ENCODE measurements at regions not wholly inside any gene's neighbourhood (a gene's known extent, or its start where the extent isn't known, plus 50 kb on each side); places are given as distances from the start of the nearest gene placed in this dataset.

DNA sequence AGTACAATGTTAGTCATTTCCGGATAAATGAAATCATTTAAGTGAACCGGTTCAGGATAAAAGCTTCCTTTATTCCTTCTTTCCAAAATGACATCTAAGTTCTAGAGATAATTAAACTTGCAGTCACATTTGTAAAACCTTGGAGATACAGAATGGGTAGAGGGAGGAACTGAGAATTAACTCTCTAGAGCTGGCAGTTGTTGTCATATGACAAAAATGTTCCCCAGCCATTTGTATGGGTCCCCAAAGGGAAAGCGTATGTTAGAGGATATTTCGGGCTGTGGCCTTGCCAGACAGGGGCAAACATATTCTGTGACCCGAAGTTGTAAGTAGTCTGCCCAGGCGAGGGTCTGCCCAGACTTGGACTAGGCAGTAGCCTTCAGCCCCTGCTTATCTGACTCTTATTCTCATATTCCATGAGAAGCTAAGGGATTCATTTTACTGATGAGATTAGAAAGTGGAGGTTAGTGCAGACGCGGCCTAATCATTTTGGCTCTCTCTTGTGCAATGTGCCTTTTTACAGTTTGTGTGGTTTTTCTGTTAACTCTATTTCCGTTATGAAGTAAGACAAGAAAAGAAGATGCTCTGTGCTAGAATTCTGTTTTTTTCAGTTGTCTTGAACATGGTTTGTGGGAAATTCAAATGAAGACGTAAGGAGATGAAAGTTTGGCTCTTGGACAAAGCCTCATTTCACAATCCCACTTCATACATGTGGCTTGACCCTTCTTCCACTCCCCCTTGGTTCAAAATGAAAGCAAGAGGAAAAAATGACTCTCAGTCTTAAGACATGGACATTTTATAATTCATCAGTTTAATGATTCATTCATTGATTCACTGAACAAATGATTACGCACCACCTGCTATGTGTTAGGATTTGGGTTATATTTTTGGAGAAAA is 2394.2 kb upstream of the AGA start:
- Histone ChIP-seq H3K36me3 (ENCODE audit: low read depth, missing control alignments) (no peaks in the 10 kb centered on the region), H3K27me3 (no peaks in the 10 kb centered on the region), H3K27ac (no peak overlapping the region), H3K4me3 (no peak overlapping the region), H3K4me1 (no peaks in the 10 kb centered on the region), H3K9me3 (no peaks in the 10 kb centered on the region)
- intact Hi-C loops (cut with DNase I; ENCODE audit: low total_unique reads): no loop called here
- 72 to 73% methylated on average over 11 of the region's 11 CpGs for WGBS, 2 donors
- DNase-seq: no peak
- TF ChIP-seq, protein P1, sequence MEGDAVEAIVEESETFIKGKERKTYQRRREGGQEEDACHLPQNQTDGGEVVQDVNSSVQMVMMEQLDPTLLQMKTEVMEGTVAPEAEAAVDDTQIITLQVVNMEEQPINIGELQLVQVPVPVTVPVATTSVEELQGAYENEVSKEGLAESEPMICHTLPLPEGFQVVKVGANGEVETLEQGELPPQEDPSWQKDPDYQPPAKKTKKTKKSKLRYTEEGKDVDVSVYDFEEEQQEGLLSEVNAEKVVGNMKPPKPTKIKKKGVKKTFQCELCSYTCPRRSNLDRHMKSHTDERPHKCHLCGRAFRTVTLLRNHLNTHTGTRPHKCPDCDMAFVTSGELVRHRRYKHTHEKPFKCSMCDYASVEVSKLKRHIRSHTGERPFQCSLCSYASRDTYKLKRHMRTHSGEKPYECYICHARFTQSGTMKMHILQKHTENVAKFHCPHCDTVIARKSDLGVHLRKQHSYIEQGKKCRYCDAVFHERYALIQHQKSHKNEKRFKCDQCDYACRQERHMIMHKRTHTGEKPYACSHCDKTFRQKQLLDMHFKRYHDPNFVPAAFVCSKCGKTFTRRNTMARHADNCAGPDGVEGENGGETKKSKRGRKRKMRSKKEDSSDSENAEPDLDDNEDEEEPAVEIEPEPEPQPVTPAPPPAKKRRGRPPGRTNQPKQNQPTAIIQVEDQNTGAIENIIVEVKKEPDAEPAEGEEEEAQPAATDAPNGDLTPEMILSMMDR (IDR thresholded peaks at IDR 0.05): no peak
- TF ChIP-seq POLR2A (IDR thresholded peaks at IDR 0.05): no peak

DNA sequence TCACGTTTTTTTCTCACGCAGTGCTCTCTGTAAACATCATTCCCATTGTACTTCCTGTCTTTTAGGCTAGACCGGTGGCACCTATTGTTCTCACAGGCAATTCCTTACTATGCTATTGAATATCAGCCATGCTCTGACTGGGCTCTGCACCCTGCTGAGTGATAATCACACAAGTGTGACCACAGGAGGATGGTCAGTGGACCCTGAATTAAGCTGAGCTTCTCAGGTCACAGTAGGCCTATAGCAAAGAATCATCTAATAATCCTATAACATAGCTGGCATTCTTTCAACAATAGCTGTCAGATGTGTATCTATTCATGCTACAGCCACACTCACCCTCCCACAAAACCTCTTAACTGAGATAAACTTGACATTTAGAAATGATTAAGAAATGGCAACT is 2399.8 kb upstream of the TENM3 start:
- H3K4me1 ChIP-seq: no peaks in the 10 kb centered on the region
- no peak overlapping the region for H3K27ac ChIP-seq
- no peaks in the 10 kb centered on the region for H3K36me3 ChIP-seq (ENCODE audit: low read depth, missing control alignments)
- no peaks in the 10 kb centered on the region for H3K27me3 ChIP-seq
- H3K4me3 ChIP-seq: no peak overlapping the region
- 68 to 83% methylated on average over 3 of the region's 3 CpGs for WGBS, 2 donors
- TF ChIP-seq, protein P1 (IDR thresholded peaks at IDR 0.05): no peak
- no peak for TF ChIP-seq POLR2A (IDR thresholded peaks at IDR 0.05)
- intact Hi-C loops (cut with DNase I; ENCODE audit: low total_unique reads): no loop called here
- DNase-seq: no peak
- H3K9me3 ChIP-seq: no peaks in the 10 kb centered on the region

DNA sequence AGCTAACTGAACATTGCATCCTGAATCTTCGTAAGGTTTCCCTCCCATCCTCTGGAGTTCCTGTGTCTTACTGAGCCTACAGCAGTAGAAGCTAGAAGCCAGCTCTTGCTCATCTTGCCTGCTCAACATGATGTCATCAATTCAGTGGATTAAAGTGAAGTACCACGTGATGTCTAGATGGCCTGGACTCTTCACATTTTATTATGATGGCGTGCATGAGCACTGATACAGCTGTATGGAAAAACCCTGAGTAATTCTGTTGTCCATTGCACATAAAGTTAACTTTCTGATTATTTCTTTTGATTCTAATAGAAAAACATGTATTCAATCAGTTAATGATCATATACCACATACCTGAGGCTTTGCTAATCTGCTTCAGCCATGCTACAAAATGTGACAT is 2387.7 kb upstream of the TENM3 start:
- no peak for DNase-seq
- H3K36me3 ChIP-seq (ENCODE audit: low read depth, missing control alignments): no peaks in the 10 kb centered on the region
- intact Hi-C loops (cut with DNase I; ENCODE audit: low total_unique reads): no loop called here
- H3K4me1 ChIP-seq: no peaks in the 10 kb centered on the region
- TF ChIP-seq POLR2A (IDR thresholded peaks at IDR 0.05): no peak
- TF ChIP-seq, protein P1 (IDR thresholded peaks at IDR 0.05): no peak
- H3K27me3 ChIP-seq: no peaks in the 10 kb centered on the region
- 77 to 80% methylated on average over 3 of the region's 3 CpGs for WGBS, 2 donors
- no peaks in the 10 kb centered on the region for H3K9me3 ChIP-seq
- no peak overlapping the region for H3K4me3 ChIP-seq
- no peak overlapping the region for H3K27ac ChIP-seq

DNA sequence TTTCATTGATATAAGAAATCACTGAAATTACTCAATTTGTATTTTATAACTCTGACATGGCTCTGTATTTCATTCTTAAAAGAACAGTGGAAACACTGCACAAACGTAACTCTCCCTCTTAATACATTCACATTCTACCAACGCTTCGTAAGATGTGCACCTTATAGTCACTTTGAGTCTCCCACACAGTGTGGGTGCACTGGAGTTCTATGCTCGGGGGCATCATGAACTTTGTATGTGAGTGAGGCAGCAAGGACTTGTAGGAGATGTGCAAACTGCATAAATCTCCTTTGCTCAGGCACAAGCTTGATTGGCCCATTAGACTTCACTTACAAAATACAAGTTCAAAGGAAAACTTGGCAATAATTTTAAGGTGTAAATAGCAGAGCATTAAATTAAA is 2385.0 kb upstream of the TENM3 start:
- DNase-seq: no peak
- intact Hi-C loops (cut with DNase I; ENCODE audit: low total_unique reads): no loop called here
- 81 to 90% methylated on average over 4 of the region's 4 CpGs for WGBS, 2 donors

More for the DNA sequence above, 2385.0 kb upstream of the TENM3 start:
- H3K4me1 ChIP-seq: no peaks in the 10 kb centered on the region
- no peaks in the 10 kb centered on the region for H3K36me3 ChIP-seq (ENCODE audit: low read depth, missing control alignments)
- no peak overlapping the region for H3K27ac ChIP-seq
- no peaks in the 10 kb centered on the region for H3K27me3 ChIP-seq
- H3K4me3 ChIP-seq: no peak overlapping the region
- H3K9me3 ChIP-seq: no peaks in the 10 kb centered on the region
- no peak for TF ChIP-seq POLR2A (IDR thresholded peaks at IDR 0.05)
- TF ChIP-seq, protein P1 (IDR thresholded peaks at IDR 0.05): no peak
